HG03045 (cell line): ENCODE measurements at regions not wholly inside any gene's neighbourhood (a gene's known extent, or its start where the extent isn't known, plus 50 kb on each side); places are given as distances from the start of the nearest gene placed in this dataset.

Source experiments
- ATAC-seq: cut with Tn5 transposase; IDR thresholded peaks from one replicate; pipeline ENCODE4 v1.9.1; 2021; ENCODE audit warnings: mild to moderate bottlenecking, moderate library complexity; ENCODE audit not compliant: unreplicated experiment

DNA sequence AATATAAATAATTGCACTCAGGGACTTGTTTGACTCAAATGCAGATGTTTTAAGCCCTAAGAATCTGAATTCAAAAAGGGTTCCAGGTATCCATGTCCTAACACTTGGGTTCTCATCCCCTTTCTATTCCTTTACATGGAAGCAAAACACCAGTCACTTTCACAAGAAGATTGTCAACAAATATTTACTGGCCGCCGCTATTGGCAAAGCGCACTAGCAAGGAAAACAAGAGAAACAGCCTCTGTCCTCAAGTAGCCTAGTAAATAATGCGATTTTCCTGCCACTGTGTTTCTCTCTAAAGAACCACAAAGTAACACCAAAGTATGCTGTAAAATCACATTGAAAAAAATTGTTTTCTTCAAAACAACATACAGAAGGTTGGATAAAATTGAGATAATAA lies 66.7 kb upstream of the EZH2 start:
- no peak for ATAC-seq

- no peak for ATAC-seq
Observed at GRCh38 chr7:148944935-148945934, 61.1 kb upstream of the EZH2 start.

- peak; percentile 41 for ATAC-seq
Observed at GRCh38 chr7:148941598-148942275, 57.6 kb upstream of the EZH2 start.

DNA sequence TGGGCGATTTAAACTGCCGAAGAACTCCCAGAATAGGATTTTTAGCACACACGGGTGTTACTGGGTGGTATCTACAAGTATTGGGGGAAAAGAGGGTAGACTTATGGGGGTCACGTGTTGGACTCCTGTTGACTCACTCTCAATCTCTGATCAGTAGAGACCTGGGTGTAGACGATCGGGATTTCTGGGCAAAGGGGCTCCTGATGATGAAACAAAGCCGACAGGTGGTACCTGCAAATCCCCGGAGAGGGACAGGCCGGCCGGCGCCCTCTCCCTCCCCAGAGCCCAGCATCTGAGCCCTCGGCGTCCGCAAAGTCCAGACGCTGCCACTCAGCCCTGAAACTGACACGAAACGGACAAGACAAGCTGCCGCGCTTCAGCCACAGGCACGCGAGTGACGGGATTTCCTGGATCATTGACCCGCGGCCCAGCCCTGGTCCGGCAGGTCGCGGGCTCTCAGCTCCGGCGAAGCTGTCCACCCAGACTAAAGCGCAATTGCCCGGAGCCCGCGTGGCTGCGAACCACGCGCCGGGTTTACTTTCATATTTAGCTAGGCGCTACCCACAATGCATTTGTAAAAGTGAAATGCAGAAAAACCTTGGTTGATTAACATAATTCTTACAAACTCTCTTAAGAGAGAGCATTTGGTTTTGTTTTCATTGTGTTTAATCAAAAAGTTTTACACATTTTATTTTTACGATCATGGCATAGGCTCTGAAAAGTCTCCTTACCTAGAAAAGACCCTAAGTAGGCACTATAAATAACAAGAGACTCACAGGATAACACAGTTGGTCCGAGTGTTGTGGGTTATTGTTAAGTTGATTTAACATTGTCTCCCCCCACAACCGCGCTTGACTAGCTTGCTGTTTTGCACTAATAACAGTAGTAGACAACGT lies 56.9 kb upstream of the EZH2 start:
- ATAC-seq, result peak; percentile 79

- ATAC-seq, result no peak
Observed at GRCh38 chr7:148939128-148939755, 55.2 kb upstream of the EZH2 start.

- ATAC-seq, result no peak
Observed at GRCh38 chr7:148935451-148935850, 51.4 kb upstream of the EZH2 start.
